Caco-2 (cell line): ENCODE measurements at regions not wholly inside any gene's neighbourhood (a gene's known extent, or its start where the extent isn't known, plus 50 kb on each side); places are given as distances from the start of the nearest gene placed in this dataset.
"Not testable (repeated sequence)": the region's sequence is repeated elsewhere in the genome, so short reads cannot be mapped to it uniquely, and the experiment has no call there.

Experiments used
- BruUV-seq: library from RNA; stranded (reverse); fragments of 400-500 nt; replicated peaks from 2 replicates; lab custom pipeline; 2021; lab: Mats Ljungman, UMichigan
- CTCF ChIA-PET: fragments of 300-600 bp; sonication (Branson Sonifier 250); formaldehyde crosslinking; loops from one replicate; lab custom pipeline; 2022; ENCODE audit warnings: antibody characterized with exemption; lab: Charles Lee
- POLR2A ChIA-PET: fragments of 300-600 bp; sonication (Branson Sonifier 250); formaldehyde crosslinking; loops from one replicate; lab custom pipeline; 2022; ENCODE audit warnings: antibody characterized with exemption; lab: Charles Lee
- DNase-seq, 2 experiments: peaks; one replicate each; pipeline versions ENCODE4 v3.0.0 to v3.0.0-alpha.2; 2020 to 2022
- H3K27me3 ChIP-seq: replicated peaks from 2 replicates; pipeline ENCODE4 v1.6.0; 2011; ENCODE audit warnings: low read length; ENCODE audit not compliant: control insufficient read depth, insufficient read depth
- H3K36me3 ChIP-seq: 2 replicates; pipeline ENCODE4 v1.5.1; 2011; ENCODE audit warnings: low read length; ENCODE audit not compliant: control insufficient read depth, insufficient read depth
- H3K4me1 ChIP-seq: fragments of 250-450 bp; sonication (Bioruptor Pico); 2 replicates; pipeline ENCODE4 v1.5.1; 2020; ENCODE audit warnings: mild to moderate bottlenecking
- H3K4me3 ChIP-seq: 2 replicates; pipeline ENCODE4 v1.5.1; 2011; ENCODE audit warnings: low read depth, mild to moderate bottlenecking, control low read depth, low read length
- H3K9me3 ChIP-seq: fragments of 250-450 bp; sonication (Bioruptor Pico); 2 replicates; pipeline ENCODE4 v1.5.1; 2020; ENCODE audit warnings: mild to moderate bottlenecking, moderate library complexity
- H3K27ac Mint-ChIP-seq: one replicate; pipeline ENCODE4 v1.8.0; 2022; ENCODE audit warnings: mixed read lengths; ENCODE audit not compliant: unreplicated experiment
- H3K27me3 Mint-ChIP-seq: one replicate; pipeline ENCODE4 v1.8.0; 2022; ENCODE audit warnings: mixed read lengths; ENCODE audit not compliant: insufficient read depth, unreplicated experiment
- H3K36me3 Mint-ChIP-seq: one replicate; pipeline ENCODE4 v1.8.0; 2022; ENCODE audit warnings: mild to moderate bottlenecking, mixed read lengths; ENCODE audit not compliant: insufficient read depth, unreplicated experiment
- H3K4me1 Mint-ChIP-seq: one replicate; pipeline ENCODE4 v1.8.0; 2022; ENCODE audit warnings: low read depth, mixed read lengths; ENCODE audit not compliant: unreplicated experiment
- H3K4me3 Mint-ChIP-seq: one replicate; pipeline ENCODE4 v1.8.0; 2022; ENCODE audit warnings: mild to moderate bottlenecking, moderate library complexity, mixed read lengths; ENCODE audit not compliant: unreplicated experiment
- H3K9me3 Mint-ChIP-seq: one replicate; pipeline ENCODE4 v1.8.0; 2022; ENCODE audit warnings: mixed read lengths; ENCODE audit not compliant: unreplicated experiment
- CTCF ChIP-seq, 2 experiments: fragments of 200-600 bp in 1 of 2; IDR thresholded peaks; 1 replicate in 1 of 2; 2 replicates in 1 of 2; pipeline versions ENCODE4 v1.5.1 to v1.8.0; 2011 to 2022; ENCODE audit warnings: antibody characterized with exemption in 1 of 2, control low read depth in 1 of 2, inconsistent platforms in 1 of 2, low read depth in 1 of 2, low read length in 1 of 2, mild to moderate bottlenecking in 1 of 2, moderate library complexity in 1 of 2; ENCODE audit not compliant: insufficient read depth in 1 of 2, severe bottlenecking in 1 of 2, unreplicated experiment in 1 of 2
- intact Hi-C: fragments of 100-400 bp; cut with micrococcal nuclease; formaldehyde crosslinking; loops from one replicate; pipeline ENCODE4 v1.10.0; 2022; ENCODE audit not compliant: unreplicated experiment

GRCh38 chr6:169917153-169917552 is 165.7 kb downstream of the ERMARD start:
- Mint-ChIP-seq H3K9me3 (no peaks in the 10 kb centered on the region), H3K4me3 (no peak overlapping the region), H3K27ac (no peak overlapping the region), H3K27me3 (no peaks in the 10 kb centered on the region), H3K36me3 (no peaks in the 10 kb centered on the region), H3K4me1 (no peaks in the 10 kb centered on the region)
- CTCF ChIA-PET: no interaction called here
- TF ChIP-seq CTCF (IDR thresholded peaks at IDR 0.05; ENCODE audit: insufficient read depth in 1 of 2, low read depth in 1 of 2, low read length in 1 of 2, severe bottlenecking in 1 of 2, unreplicated experiment in 1 of 2): no peak
- BruUV-seq: no TSS peak
- POLR2A ChIA-PET: no interaction called here
- H3K9me3 ChIP-seq: 0 out of 2 replicates have a peak, but pooled peaks cover 3% of the 10 kb centered on the region
- no peaks in the 10 kb centered on the region for H3K27me3 ChIP-seq
- no peaks in the 10 kb centered on the region for H3K36me3 ChIP-seq
- DNase-seq: no peak
- intact Hi-C loops: no loop called here
- no peaks in the 10 kb centered on the region for H3K4me1 ChIP-seq
- H3K4me3 ChIP-seq: no peak overlapping the region

- Mint-ChIP-seq H3K4me3 (no peak overlapping the region), H3K4me1 (no peaks in the 10 kb centered on the region), H3K27me3 (no peaks in the 10 kb centered on the region), H3K36me3 (no peaks in the 10 kb centered on the region), H3K27ac (no peak overlapping the region), H3K9me3 (no peaks in the 10 kb centered on the region)
- H3K9me3 ChIP-seq: 0 out of 2 replicates have a peak, but pooled peaks cover 3% of the 10 kb centered on the region
- POLR2A ChIA-PET: no interaction called here
- H3K4me3 ChIP-seq: no peak overlapping the region
- BruUV-seq: no TSS peak
- H3K36me3 ChIP-seq: no peaks in the 10 kb centered on the region
- intact Hi-C loops: no loop called here
- CTCF ChIA-PET: no interaction called here
- no peak for DNase-seq
- no peak for TF ChIP-seq CTCF (IDR thresholded peaks at IDR 0.05; ENCODE audit: insufficient read depth in 1 of 2, low read depth in 1 of 2, low read length in 1 of 2, severe bottlenecking in 1 of 2, unreplicated experiment in 1 of 2)
- H3K27me3 ChIP-seq: no peaks in the 10 kb centered on the region
- H3K4me1 ChIP-seq: no peaks in the 10 kb centered on the region
Measured at GRCh38 chr6:169915769-169916550, 164.5 kb downstream of the ERMARD start.

- H3K4me3 ChIP-seq, H3K36me3 Mint-ChIP-seq, intact Hi-C loops, H3K9me3 Mint-ChIP-seq, BruUV-seq, DNase-seq, H3K27me3 Mint-ChIP-seq, H3K9me3 ChIP-seq, H3K4me1 ChIP-seq, H3K4me1 Mint-ChIP-seq, H3K27me3 ChIP-seq, POLR2A ChIA-PET, H3K4me3 Mint-ChIP-seq, CTCF ChIA-PET, H3K27ac Mint-ChIP-seq, H3K36me3 ChIP-seq: not testable (repeated sequence)
Measured at GRCh38 chr6:169913745-169914144, 162.3 kb downstream of the ERMARD start.
